ENCODE measurements at regions not wholly inside any gene's neighbourhood (a gene's known extent, or its start where the extent isn't known, plus 50 kb on each side); places are given as distances from the start of the nearest gene placed in this dataset.

- Histone ChIP-seq H3K27ac (ENCODE audit: low read depth, low read length) (no peak overlapping the region), H3K4me3 (ENCODE audit: insufficient read depth, low read length) (no peak overlapping the region), H2AFZ (ENCODE audit: low read length) (no peak overlapping the region), H3K4me1 (ENCODE audit: insufficient read depth, low read length) (peaks cover 23% of the 10 kb centered on the region), H3K36me3 (ENCODE audit: insufficient read depth, low read length) (no peaks in the 10 kb centered on the region), H3K79me2 (ENCODE audit: insufficient read depth, low read length) (no peaks in the 10 kb centered on the region), H3K9me3 (ENCODE audit: low read depth, low read length) (no peaks in the 10 kb centered on the region), H4K20me1 (ENCODE audit: insufficient read depth, low read length) (no peaks in the 10 kb centered on the region), H3K4me2 (ENCODE audit: insufficient read depth, low read length) (no peak overlapping the region), H3K27me3 (ENCODE audit: insufficient read depth, low read length) (no peaks in the 10 kb centered on the region)
- TF ChIP-seq CTCF (IDR thresholded peaks at IDR 0.05; ENCODE audit: extremely low read depth, low read depth, low read length): no peak
- DNase-seq (ENCODE audit: insufficient read length, low spot score, missing footprints): no peak
Observed at GRCh38 chr6:149127212-149127611, 190.3 kb upstream of the TAB2 start.

GRCh38 chr6:149128489-149129145, 188.9 kb upstream of the TAB2 start:
- DNase-seq (ENCODE audit: insufficient read length, low spot score, missing footprints): no peak
- Histone ChIP-seq H3K4me2 (ENCODE audit: insufficient read depth, low read length) (no peak overlapping the region), H2AFZ (ENCODE audit: low read length) (no peak overlapping the region)

GRCh38 chr6:149129371-149130077, 188.0 kb upstream of the TAB2 start:
- no peak overlapping the region for H3K27ac ChIP-seq (ENCODE audit: low read depth, low read length)
- H3K4me2 ChIP-seq (ENCODE audit: insufficient read depth, low read length): peak overlapping the region; percentile 35

More at GRCh38 chr6:149128489-149129145, 188.9 kb upstream of the TAB2 start:
- peaks cover 23% of the 10 kb centered on the region for H3K4me1 ChIP-seq (ENCODE audit: insufficient read depth, low read length)
- TF ChIP-seq CTCF (IDR thresholded peaks at IDR 0.05; ENCODE audit: extremely low read depth, low read depth, low read length): no peak
- no peaks in the 10 kb centered on the region for H3K36me3 ChIP-seq (ENCODE audit: insufficient read depth, low read length)
- no peak overlapping the region for H3K4me3 ChIP-seq (ENCODE audit: insufficient read depth, low read length)
- H3K79me2 ChIP-seq (ENCODE audit: insufficient read depth, low read length): no peaks in the 10 kb centered on the region
- H3K9me3 ChIP-seq (ENCODE audit: low read depth, low read length): no peaks in the 10 kb centered on the region
- peaks cover 9% of the 10 kb centered on the region for H3K27me3 ChIP-seq (ENCODE audit: insufficient read depth, low read length)
- H3K27ac ChIP-seq (ENCODE audit: low read depth, low read length): no peak overlapping the region
- no peaks in the 10 kb centered on the region for H4K20me1 ChIP-seq (ENCODE audit: insufficient read depth, low read length)

More at GRCh38 chr6:149129371-149130077, 188.0 kb upstream of the TAB2 start:
- H4K20me1 ChIP-seq (ENCODE audit: insufficient read depth, low read length): no peaks in the 10 kb centered on the region
- H3K36me3 ChIP-seq (ENCODE audit: insufficient read depth, low read length): no peaks in the 10 kb centered on the region
- H3K9me3 ChIP-seq (ENCODE audit: low read depth, low read length): no peaks in the 10 kb centered on the region
- H2AFZ ChIP-seq (ENCODE audit: low read length): no peak overlapping the region
- H3K27me3 ChIP-seq (ENCODE audit: insufficient read depth, low read length): peaks cover 9% of the 10 kb centered on the region
- no peak overlapping the region for H3K4me3 ChIP-seq (ENCODE audit: insufficient read depth, low read length)
- peaks cover 23% of the 10 kb centered on the region for H3K4me1 ChIP-seq (ENCODE audit: insufficient read depth, low read length)
- DNase-seq (ENCODE audit: insufficient read length, low spot score, missing footprints): peak; percentile 65
- no peaks in the 10 kb centered on the region for H3K79me2 ChIP-seq (ENCODE audit: insufficient read depth, low read length)
- TF ChIP-seq CTCF (IDR thresholded peaks at IDR 0.05; ENCODE audit: extremely low read depth, low read depth, low read length): no peak

Measured in osteoblast (primary cell).